Right lobe of liver (tissue), 6 donors: ENCODE measurements at regions not wholly inside any gene's neighbourhood (a gene's known extent, or its start where the extent isn't known, plus 50 kb on each side); places are given as distances from the start of the nearest gene placed in this dataset.

ENCODE experiments used
- ATAC-seq, 4 donors: fragments of 200-7000 bp; cut with Tn5 transposase; one replicate each; pipeline ENCODE4 v1.9.1; 2020; ENCODE audit warnings: mild to moderate bottlenecking in 4 of 4, moderate library complexity in 4 of 4
- DNase-seq, 3 donors: peaks; one replicate each; pipeline ENCODE4 v3.0.0-alpha.2; 2020
- H3K27ac ChIP-seq, 3 donors: fragments of 200-600 bp; one replicate each; pipeline ENCODE4 v1.8.0; 2022
- H3K27me3 ChIP-seq, 2 donors: fragments of 200-600 bp; one replicate each; pipeline ENCODE4 v1.8.0; 2022
- H3K36me3 ChIP-seq, 4 donors: fragments of 200-600 bp; sonication (generic) in 1 of 4; one replicate each; pipeline versions ENCODE4 v1.5.1 to v1.8.0; 2017 to 2022; ENCODE audit warnings: control low read depth in 1 of 4
- H3K4me1 ChIP-seq, 4 donors: fragments of 200-600 bp; sonication (generic) in 1 of 4; one replicate each; pipeline versions ENCODE4 v1.5.1 to v1.8.0; 2017 to 2022; ENCODE audit warnings: control low read depth in 1 of 4
- H3K4me3 ChIP-seq, 3 donors: fragments of 200-600 bp; one replicate each; pipeline ENCODE4 v1.8.0; 2022
- H3K9me3 ChIP-seq, 4 donors: fragments of 200-600 bp; sonication (generic) in 1 of 4; one replicate each; pipeline versions ENCODE4 v1.5.1 to v1.8.0; 2017 to 2022; ENCODE audit warnings: control low read depth in 1 of 4
- POLR2A ChIP-seq: fragments of 450-650 bp; IDR thresholded peaks from one replicate; pipeline ENCODE4 v1.6.1; 2017; ENCODE audit warnings: antibody characterized with exemption, mild to moderate bottlenecking
- WGBS: methylation state at CpG from one replicate; pipeline ENCODE4 v1.1.6; 2018; ENCODE audit warnings: low coverage, low lambda C conversion rate; ENCODE audit not compliant: insufficient coverage; ENCODE audit errors: missing lambda C conversion rate; 5-methylcytosine and 5-hydroxymethylcytosine counted together
- intact Hi-C, 2 donors: fragments of 100-400 bp; cut with DNase I; formaldehyde crosslinking; loops; one replicate each; pipeline versions ENCODE4 v1.11.2 to v1.14.1; 2022
- TF ChIP-seq, protein P1 (sequence below), 4 donors: fragments of 200-600 bp in 3 of 4; fragments of 450-650 bp in 1 of 4; IDR thresholded peaks; one replicate each; pipeline versions ENCODE4 v1.5.1 to v1.8.0; 2016 to 2022; ENCODE audit warnings: antibody characterized with exemption in 4 of 4, mild to moderate bottlenecking in 2 of 4
- donor health status: DM: no; HTN: yes; CAD: no.
- donor health status: DM: no; HTN: no; CAD: no.
- donor health status: DM: no; HTN: no; CAD: no.
- donor health status: DM: no; HTN: yes; CAD: no.
- donor health status: DM: no; HTN: yes; CAD: no.

DNA sequence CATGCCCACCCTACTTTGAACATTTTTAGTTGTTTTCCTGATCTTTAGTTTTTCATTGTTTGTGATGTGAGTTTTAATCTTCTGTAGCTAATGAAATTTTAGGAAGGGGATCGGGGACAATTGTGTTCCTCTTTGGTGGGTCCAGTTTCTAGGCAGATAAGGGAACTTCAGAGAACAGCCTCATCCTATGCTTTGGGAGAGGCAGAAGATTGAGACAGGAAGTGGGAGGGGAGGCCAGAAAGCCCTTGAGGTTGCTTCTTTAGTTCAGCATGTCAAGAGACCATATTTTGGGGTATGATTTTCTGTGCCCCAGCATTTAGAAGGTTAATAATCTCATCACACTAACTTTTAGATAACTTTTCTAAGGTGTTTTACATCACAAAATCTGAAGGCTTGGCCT lies 191.0 kb downstream of the TANC2 start:
- 81% methylated on average over 1 of the region's 1 CpG for WGBS

DNA sequence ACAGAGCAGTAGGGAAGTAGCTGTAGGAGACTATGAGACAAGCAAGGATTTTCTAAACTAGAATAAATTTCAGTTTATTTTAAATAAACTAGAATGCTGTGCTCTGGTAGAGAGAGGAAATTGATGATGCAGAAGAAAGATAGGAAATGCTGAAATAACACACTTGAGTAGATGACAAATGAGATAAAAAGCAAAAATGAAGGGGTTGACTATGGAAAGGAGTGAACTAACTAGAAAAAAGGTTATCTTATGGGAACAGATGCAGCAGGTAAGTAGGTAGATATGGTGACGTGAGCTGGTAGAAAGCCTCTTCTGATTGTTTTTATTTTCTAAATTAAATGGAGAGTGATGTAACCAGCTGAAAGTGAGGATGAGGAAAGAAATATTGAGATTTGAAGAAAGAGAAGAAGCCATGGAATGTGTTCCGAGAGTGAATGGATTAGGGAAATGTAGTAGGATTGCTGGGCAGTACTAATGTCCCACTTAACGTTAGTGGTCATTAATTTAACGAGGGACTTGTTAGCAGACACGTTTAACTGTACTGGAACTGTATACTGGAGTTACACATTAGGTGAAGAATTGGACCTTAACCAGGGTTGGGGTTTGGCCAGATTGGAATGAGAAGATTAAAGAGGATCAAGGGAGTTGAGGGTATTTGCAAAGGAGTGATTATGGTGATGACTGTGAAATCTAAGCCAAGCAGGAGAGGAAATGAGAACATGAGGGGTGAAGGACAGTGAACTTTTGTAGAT lies 196.5 kb downstream of the TANC2 start:
- DNase-seq (no peak), ATAC-seq (no peak)
- TF ChIP-seq, protein P1, sequence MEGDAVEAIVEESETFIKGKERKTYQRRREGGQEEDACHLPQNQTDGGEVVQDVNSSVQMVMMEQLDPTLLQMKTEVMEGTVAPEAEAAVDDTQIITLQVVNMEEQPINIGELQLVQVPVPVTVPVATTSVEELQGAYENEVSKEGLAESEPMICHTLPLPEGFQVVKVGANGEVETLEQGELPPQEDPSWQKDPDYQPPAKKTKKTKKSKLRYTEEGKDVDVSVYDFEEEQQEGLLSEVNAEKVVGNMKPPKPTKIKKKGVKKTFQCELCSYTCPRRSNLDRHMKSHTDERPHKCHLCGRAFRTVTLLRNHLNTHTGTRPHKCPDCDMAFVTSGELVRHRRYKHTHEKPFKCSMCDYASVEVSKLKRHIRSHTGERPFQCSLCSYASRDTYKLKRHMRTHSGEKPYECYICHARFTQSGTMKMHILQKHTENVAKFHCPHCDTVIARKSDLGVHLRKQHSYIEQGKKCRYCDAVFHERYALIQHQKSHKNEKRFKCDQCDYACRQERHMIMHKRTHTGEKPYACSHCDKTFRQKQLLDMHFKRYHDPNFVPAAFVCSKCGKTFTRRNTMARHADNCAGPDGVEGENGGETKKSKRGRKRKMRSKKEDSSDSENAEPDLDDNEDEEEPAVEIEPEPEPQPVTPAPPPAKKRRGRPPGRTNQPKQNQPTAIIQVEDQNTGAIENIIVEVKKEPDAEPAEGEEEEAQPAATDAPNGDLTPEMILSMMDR (IDR thresholded peaks at IDR 0.05) = no peak
- intact Hi-C loops = no loop called here
- 73% methylated on average over 5 of the region's 5 CpGs for WGBS
- no peaks in the 10 kb centered on the region for H3K4me1 ChIP-seq
- H3K4me3 ChIP-seq = no peak overlapping the region
- no peaks in the 10 kb centered on the region for H3K27me3 ChIP-seq
- no peak overlapping the region for H3K27ac ChIP-seq
- H3K36me3 ChIP-seq = no peaks in the 10 kb centered on the region
- no peaks in the 10 kb centered on the region for H3K9me3 ChIP-seq

More for the DNA sequence above, 191.0 kb downstream of the TANC2 start:
- TF ChIP-seq, protein P1 (IDR thresholded peaks at IDR 0.05) = no peak
- TF ChIP-seq POLR2A = no peak
- intact Hi-C loops = no loop called here
- H3K4me3 ChIP-seq = no peak overlapping the region
- ATAC-seq (no peak), DNase-seq (no peak)
- no peaks in the 10 kb centered on the region for H3K9me3 ChIP-seq
- H3K4me1 ChIP-seq = no peaks in the 10 kb centered on the region
- no peaks in the 10 kb centered on the region for H3K36me3 ChIP-seq
- no peak overlapping the region for H3K27ac ChIP-seq
- H3K27me3 ChIP-seq = no peaks in the 10 kb centered on the region

DNA sequence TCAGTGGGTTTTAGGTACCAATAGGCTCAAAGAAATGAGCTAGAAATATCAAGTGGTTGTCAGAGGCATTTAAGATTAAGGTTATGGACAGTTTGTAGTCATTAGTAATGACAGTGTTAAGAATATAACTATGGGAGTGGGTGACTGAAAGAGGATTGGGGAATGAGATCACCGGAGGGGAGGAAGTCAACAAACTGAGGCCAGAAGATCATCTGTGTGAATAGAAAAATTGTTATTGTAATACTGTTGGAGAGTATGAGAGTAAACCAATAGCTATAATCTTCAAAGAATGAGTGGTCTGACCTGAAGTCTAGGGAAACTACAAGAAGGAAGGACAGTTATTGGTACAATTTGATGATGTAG lies 197.1 kb downstream of the TANC2 start:
- no peak overlapping the region for H3K27ac ChIP-seq
- ATAC-seq = no peak
- no peak overlapping the region for H3K4me3 ChIP-seq
- TF ChIP-seq POLR2A = no peak
- TF ChIP-seq, protein P1 (IDR thresholded peaks at IDR 0.05) = no peak
- no peaks in the 10 kb centered on the region for H3K9me3 ChIP-seq
- no peaks in the 10 kb centered on the region for H3K4me1 ChIP-seq
- no peaks in the 10 kb centered on the region for H3K36me3 ChIP-seq
- DNase-seq = no peak
- no peaks in the 10 kb centered on the region for H3K27me3 ChIP-seq
- WGBS = 90% methylated on average over 1 of the region's 1 CpG
- intact Hi-C loops = no loop called here

DNA sequence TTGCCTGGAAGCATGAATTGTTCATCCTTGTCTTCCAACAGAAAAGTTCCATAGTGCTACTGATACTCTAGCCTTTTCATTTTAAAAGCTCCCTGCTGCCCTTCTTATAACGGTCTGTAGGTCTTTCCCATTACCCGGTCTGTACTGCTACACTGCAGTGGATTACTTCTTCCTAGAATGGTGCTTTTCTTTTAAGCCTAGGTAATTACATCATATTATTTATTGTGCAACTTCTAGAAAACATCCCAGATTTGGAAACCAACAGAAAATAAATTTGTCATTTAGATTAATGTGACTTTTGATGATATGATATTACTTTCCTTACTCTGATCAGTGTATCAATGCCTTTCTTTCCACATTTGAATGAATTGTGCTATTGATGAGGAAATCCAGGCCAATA lies 199.4 kb downstream of the TANC2 start:
- DNase-seq (no peak), ATAC-seq (no peak)
- Histone ChIP-seq H3K27ac (no peak overlapping the region), H3K9me3 (no peaks in the 10 kb centered on the region), H3K36me3 (no peaks in the 10 kb centered on the region), H3K27me3 (no peaks in the 10 kb centered on the region), H3K4me3 (no peak overlapping the region), H3K4me1 (no peaks in the 10 kb centered on the region)
- intact Hi-C loops = no loop called here
- 27% methylated on average over 2 of the region's 2 CpGs for WGBS
- TF ChIP-seq POLR2A = no peak
- TF ChIP-seq, protein P1 (IDR thresholded peaks at IDR 0.05) = no peak

DNA sequence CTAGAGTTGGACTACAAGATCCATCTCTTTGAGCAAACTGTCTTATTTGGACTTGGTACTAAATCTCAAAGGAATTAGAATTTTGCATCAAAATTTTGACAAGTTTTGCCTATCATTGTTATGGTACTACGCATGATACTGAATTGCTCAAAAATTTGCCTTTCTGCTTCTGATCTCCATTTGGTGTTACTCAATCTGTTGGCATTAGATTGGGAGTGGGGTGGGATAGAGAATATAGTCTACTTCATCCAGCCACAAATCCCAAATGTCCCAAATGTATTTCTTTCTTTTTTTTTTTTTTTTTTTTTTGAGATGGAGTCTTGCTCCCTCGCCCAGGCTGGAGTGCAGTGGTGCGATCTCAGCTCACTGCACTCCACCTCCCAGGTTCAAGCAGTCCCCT lies 204.8 kb downstream of the TANC2 start:
- Histone ChIP-seq H3K9me3 (no peaks in the 10 kb centered on the region), H3K4me1 (no peaks in the 10 kb centered on the region), H3K27me3 (no peaks in the 10 kb centered on the region), H3K27ac (no peak overlapping the region), H3K36me3 (no peaks in the 10 kb centered on the region), H3K4me3 (no peak overlapping the region)
- WGBS = 100% methylated on average over 3 of the region's 3 CpGs
- ATAC-seq (no peak), DNase-seq (no peak)
- intact Hi-C loops = no loop called here
- TF ChIP-seq POLR2A = no peak
- TF ChIP-seq, protein P1 (IDR thresholded peaks at IDR 0.05) = no peak
